HG02798 (cell line): ENCODE measurements at regions not wholly inside any gene's neighbourhood (a gene's known extent, or its start where the extent isn't known, plus 50 kb on each side); places are given as distances from the start of the nearest gene placed in this dataset.
"Not testable (repeated sequence)": the region's sequence is repeated elsewhere in the genome, so short reads cannot be mapped to it uniquely, and the experiment has no call there.

Source experiments
- ATAC-seq: cut with Tn5 transposase; IDR thresholded peaks from one replicate; pipeline ENCODE4 v1.9.1; 2021; ENCODE audit warnings: mild to moderate bottlenecking; ENCODE audit not compliant: unreplicated experiment, poor library complexity

GRCh38 chr14:82987502-82988124 lies 1454.0 kb upstream of the SEL1L start:
- ATAC-seq, result no peak

- ATAC-seq, result not testable (repeated sequence)
Observed at GRCh38 chr14:82994547-82994946, 1460.9 kb upstream of the SEL1L start.

GRCh38 chr14:82999802-83000201 lies 1466.1 kb upstream of the SEL1L start:
- ATAC-seq, result no peak

- no peak for ATAC-seq
Observed at GRCh38 chr14:83004456-83005006, 1470.9 kb upstream of the SEL1L start.

- ATAC-seq, result no peak
Observed at GRCh38 chr14:83006121-83006670, 1472.5 kb upstream of the SEL1L start.

- ATAC-seq, result not testable (repeated sequence)
Observed at GRCh38 chr14:83007052-83007451, 1473.4 kb upstream of the SEL1L start.

GRCh38 chr14:83007641-83008225 lies 1474.1 kb upstream of the SEL1L start:
- ATAC-seq, result no peak

GRCh38 chr14:83017296-83017695 lies 1483.6 kb upstream of the SEL1L start:
- no peak for ATAC-seq

- ATAC-seq, result no peak
Observed at GRCh38 chr14:83019744-83020414, 1486.2 kb upstream of the SEL1L start.

GRCh38 chr14:83021323-83021722 lies 1487.7 kb upstream of the SEL1L start:
- ATAC-seq, result no peak

GRCh38 chr14:83023369-83023768 lies 1489.7 kb upstream of the SEL1L start:
- no peak for ATAC-seq

GRCh38 chr14:83041224-83041623 lies 1507.6 kb upstream of the SEL1L start:
- no peak for ATAC-seq

GRCh38 chr14:83042858-83043257 lies 1509.2 kb upstream of the SEL1L start:
- ATAC-seq, result no peak

- no peak for ATAC-seq
Observed at GRCh38 chr14:83044001-83044400, 1510.3 kb upstream of the SEL1L start.

GRCh38 chr14:83047059-83047830 lies 1513.6 kb upstream of the SEL1L start:
- ATAC-seq, result no peak

GRCh38 chr14:83053022-83053710 lies 1519.5 kb upstream of the SEL1L start:
- ATAC-seq, result no peak

GRCh38 chr14:83058068-83058467 lies 1524.4 kb upstream of the SEL1L start:
- ATAC-seq, result no peak

GRCh38 chr14:83071888-83072501 lies 1538.3 kb upstream of the SEL1L start:
- ATAC-seq, result peak; percentile 45

- ATAC-seq, result no peak
Observed at GRCh38 chr14:83085136-83085535, 1551.5 kb upstream of the SEL1L start.
